Astrocyte (in vitro differentiated cells and primary cell): ENCODE measurements at regions not wholly inside any gene's neighbourhood (a gene's known extent, or its start where the extent isn't known, plus 50 kb on each side); places are given as distances from the start of the nearest gene placed in this dataset.

Source experiments
- DNase-seq: peaks from one replicate; pipeline ENCODE4 v3.0.0-alpha.2; 2010; ENCODE audit warnings: low read depth
- FAIRE-seq: peaks from 2 replicates; lab custom pipeline; 2011; peaks lifted over from hg19 to GRCh38; lab: Jason Lieb, UNC
- H2AFZ ChIP-seq: 2 replicates; pipeline ENCODE4 v1.6.0; 2012; ENCODE audit warnings: low read depth, low read length, inconsistent platforms
- H3K27ac ChIP-seq: 2 replicates; pipeline ENCODE4 v1.5.1; 2011; ENCODE audit warnings: low read depth, low read length, inconsistent platforms
- H3K27me3 ChIP-seq: 2 replicates; pipeline ENCODE4 v1.6.0; 2011; ENCODE audit warnings: low read length, inconsistent platforms; ENCODE audit not compliant: insufficient read depth
- H3K36me3 ChIP-seq: 2 replicates; pipeline ENCODE4 v1.5.1; 2011; ENCODE audit warnings: low read length, inconsistent platforms; ENCODE audit not compliant: insufficient read depth
- H3K4me1 ChIP-seq: 2 replicates; pipeline ENCODE4 v1.5.1; 2011; ENCODE audit warnings: low read length, inconsistent platforms; ENCODE audit not compliant: insufficient read depth
- H3K4me2 ChIP-seq: 2 replicates; pipeline ENCODE4 v1.6.0; 2012; ENCODE audit warnings: low read length, inconsistent platforms
- H3K4me3 ChIP-seq: 2 replicates; pipeline ENCODE4 v1.5.1; 2011; ENCODE audit warnings: low read depth, mild to moderate bottlenecking, low read length, inconsistent platforms; ENCODE audit not compliant: insufficient read depth
- H3K79me2 ChIP-seq: 2 replicates; pipeline ENCODE4 v1.6.0; 2012; ENCODE audit warnings: mild to moderate bottlenecking, low read length, inconsistent platforms; ENCODE audit not compliant: insufficient read depth
- H3K9ac ChIP-seq: 2 replicates; pipeline ENCODE4 v1.6.0; 2012; ENCODE audit warnings: mild to moderate bottlenecking, low read length, inconsistent platforms
- H3K9me3 ChIP-seq: 2 replicates; pipeline ENCODE4 v1.5.1; 2012; ENCODE audit warnings: low read depth, mild to moderate bottlenecking, low read length, inconsistent platforms; ENCODE audit not compliant: insufficient read depth
- H4K20me1 ChIP-seq: 2 replicates; pipeline ENCODE4 v1.6.0; 2012; ENCODE audit warnings: low read length, inconsistent platforms; ENCODE audit not compliant: insufficient read depth
- H3K27ac Mint-ChIP-seq: one replicate; pipeline ENCODE4 v1.8.0; 2021; ENCODE audit warnings: mild to moderate bottlenecking, mixed read lengths; ENCODE audit not compliant: unreplicated experiment
- H3K27me3 Mint-ChIP-seq: one replicate; pipeline ENCODE4 v1.8.0; 2021; ENCODE audit warnings: low read depth, mixed read lengths; ENCODE audit not compliant: unreplicated experiment
- H3K36me3 Mint-ChIP-seq: one replicate; pipeline ENCODE4 v1.8.0; 2021; ENCODE audit warnings: low read depth, mixed read lengths; ENCODE audit not compliant: unreplicated experiment
- H3K4me1 Mint-ChIP-seq: one replicate; pipeline ENCODE4 v1.8.0; 2021; ENCODE audit warnings: low read depth, mixed read lengths; ENCODE audit not compliant: unreplicated experiment
- H3K4me3 Mint-ChIP-seq: one replicate; pipeline ENCODE4 v1.8.0; 2021; ENCODE audit warnings: mild to moderate bottlenecking, moderate library complexity, mixed read lengths; ENCODE audit not compliant: unreplicated experiment
- H3K9me3 Mint-ChIP-seq: one replicate; pipeline ENCODE4 v1.8.0; 2021; ENCODE audit warnings: mild to moderate bottlenecking, mixed read lengths; ENCODE audit not compliant: unreplicated experiment
- EZH2 ChIP-seq: IDR thresholded peaks from 2 replicates; pipeline ENCODE4 v1.6.1; 2012; ENCODE audit warnings: mild to moderate bottlenecking, low read length, inconsistent platforms; ENCODE audit not compliant: insufficient read depth
- TF ChIP-seq, protein P1 (sequence below): IDR thresholded peaks from 2 replicates; pipeline ENCODE4 v1.5.1; 2011; ENCODE audit warnings: low read depth, mild to moderate bottlenecking, inconsistent platforms, low read length, moderate library complexity; ENCODE audit not compliant: insufficient read depth

DNA sequence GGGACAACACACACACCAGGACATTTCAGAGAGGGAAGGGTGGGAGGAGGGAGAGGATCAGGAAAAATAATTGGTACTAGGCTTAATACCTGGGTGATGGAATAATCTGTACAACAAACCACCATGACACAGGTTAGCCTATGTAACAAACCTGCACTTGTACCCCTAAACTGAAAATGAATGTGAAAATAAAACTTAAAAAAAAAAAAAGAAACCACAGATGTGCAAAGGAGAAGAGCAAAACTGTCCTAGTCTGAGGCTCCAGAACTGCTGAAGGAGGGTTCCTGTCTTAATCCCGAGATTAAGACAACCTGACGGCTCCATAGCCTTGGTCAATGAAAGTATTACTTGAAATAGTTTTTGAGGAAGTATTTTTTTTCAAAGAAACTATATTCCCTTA lies 423.0 kb downstream of the NEBL start:
- no peaks in the 10 kb centered on the region for H3K36me3 ChIP-seq
- H4K20me1 ChIP-seq = no peaks in the 10 kb centered on the region
- TF ChIP-seq, protein P1, sequence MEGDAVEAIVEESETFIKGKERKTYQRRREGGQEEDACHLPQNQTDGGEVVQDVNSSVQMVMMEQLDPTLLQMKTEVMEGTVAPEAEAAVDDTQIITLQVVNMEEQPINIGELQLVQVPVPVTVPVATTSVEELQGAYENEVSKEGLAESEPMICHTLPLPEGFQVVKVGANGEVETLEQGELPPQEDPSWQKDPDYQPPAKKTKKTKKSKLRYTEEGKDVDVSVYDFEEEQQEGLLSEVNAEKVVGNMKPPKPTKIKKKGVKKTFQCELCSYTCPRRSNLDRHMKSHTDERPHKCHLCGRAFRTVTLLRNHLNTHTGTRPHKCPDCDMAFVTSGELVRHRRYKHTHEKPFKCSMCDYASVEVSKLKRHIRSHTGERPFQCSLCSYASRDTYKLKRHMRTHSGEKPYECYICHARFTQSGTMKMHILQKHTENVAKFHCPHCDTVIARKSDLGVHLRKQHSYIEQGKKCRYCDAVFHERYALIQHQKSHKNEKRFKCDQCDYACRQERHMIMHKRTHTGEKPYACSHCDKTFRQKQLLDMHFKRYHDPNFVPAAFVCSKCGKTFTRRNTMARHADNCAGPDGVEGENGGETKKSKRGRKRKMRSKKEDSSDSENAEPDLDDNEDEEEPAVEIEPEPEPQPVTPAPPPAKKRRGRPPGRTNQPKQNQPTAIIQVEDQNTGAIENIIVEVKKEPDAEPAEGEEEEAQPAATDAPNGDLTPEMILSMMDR = no peak
- TF ChIP-seq EZH2 = no peak
- Mint-ChIP-seq H3K4me3 (no peak overlapping the region), H3K27me3 (no peaks in the 10 kb centered on the region), H3K27ac (no peak overlapping the region), H3K4me1 (peaks cover 4% of the 10 kb centered on the region), H3K36me3 (no peaks in the 10 kb centered on the region), H3K9me3 (no peaks in the 10 kb centered on the region)
- H3K9ac ChIP-seq = no peak overlapping the region
- FAIRE-seq (no peak), DNase-seq (no peak)
- H3K4me2 ChIP-seq = no peak overlapping the region
- no peaks in the 10 kb centered on the region for H3K27me3 ChIP-seq
- H3K4me3 ChIP-seq = no peak overlapping the region
- no peaks in the 10 kb centered on the region for H3K9me3 ChIP-seq
- H3K4me1 ChIP-seq = no peaks in the 10 kb centered on the region
- no peak overlapping the region for H3K27ac ChIP-seq
- H2AFZ ChIP-seq = no peak overlapping the region
- H3K79me2 ChIP-seq = no peaks in the 10 kb centered on the region

DNA sequence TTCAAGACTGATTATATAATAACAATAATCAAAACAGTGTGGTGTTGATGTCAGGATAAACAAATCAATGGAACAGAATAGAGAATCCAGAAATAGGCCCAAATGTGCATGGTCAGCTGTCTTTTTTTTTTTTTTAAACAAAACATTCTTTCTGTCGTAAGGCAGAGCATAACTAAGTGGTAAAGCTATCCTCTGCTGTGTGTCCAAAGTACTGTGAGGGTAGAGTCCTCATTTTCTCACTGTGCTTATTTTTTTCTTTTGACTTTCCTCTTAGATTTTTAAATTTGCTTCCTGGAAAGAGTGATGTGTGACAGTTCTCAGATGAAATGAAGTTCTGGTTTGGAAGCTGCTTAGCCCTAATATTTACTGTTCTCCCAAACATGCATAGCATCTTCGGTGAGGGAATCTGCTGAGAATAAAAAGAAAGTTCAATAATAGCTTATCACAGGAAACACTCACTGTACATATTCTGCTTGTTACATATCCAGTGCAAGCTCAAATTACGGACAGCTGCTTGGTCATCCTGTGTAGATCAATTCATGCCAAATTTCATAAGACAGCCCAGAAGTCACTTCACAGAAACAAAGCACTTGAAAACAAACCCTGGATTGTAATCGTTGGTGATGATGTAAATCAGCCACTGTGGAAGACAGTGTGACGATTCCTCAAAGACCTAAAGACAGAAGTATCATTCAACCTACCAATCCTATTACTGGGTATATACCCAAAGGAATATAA lies 423.9 kb downstream of the NEBL start:
- no peak overlapping the region for H3K4me2 ChIP-seq

More for the DNA sequence above, 423.9 kb downstream of the NEBL start:
- Mint-ChIP-seq H3K36me3 (no peaks in the 10 kb centered on the region), H3K9me3 (no peaks in the 10 kb centered on the region), H3K4me1 (peaks cover 4% of the 10 kb centered on the region), H3K4me3 (no peak overlapping the region), H3K27me3 (no peaks in the 10 kb centered on the region), H3K27ac (peak overlapping the region; percentile 75)
- H3K27me3 ChIP-seq = no peaks in the 10 kb centered on the region
- TF ChIP-seq, protein P1 = no peak
- no peak for TF ChIP-seq EZH2
- no peak overlapping the region for H2AFZ ChIP-seq
- H3K9me3 ChIP-seq = no peaks in the 10 kb centered on the region
- FAIRE-seq = no peak
- H3K27ac ChIP-seq = no peak overlapping the region
- H3K4me1 ChIP-seq = no peaks in the 10 kb centered on the region
- H3K79me2 ChIP-seq = no peaks in the 10 kb centered on the region
- H3K9ac ChIP-seq = no peak overlapping the region
- no peaks in the 10 kb centered on the region for H4K20me1 ChIP-seq
- no peaks in the 10 kb centered on the region for H3K36me3 ChIP-seq
- no peak for DNase-seq
- no peak overlapping the region for H3K4me3 ChIP-seq
